Spinal cord (tissue), 9 donors: ENCODE measurements at regions not wholly inside any gene's neighbourhood (a gene's known extent, or its start where the extent isn't known, plus 50 kb on each side); places are given as distances from the start of the nearest gene placed in this dataset.
A peak's percentile ranks its signal among the peaks of the same experiment; 100 is the strongest.

Experiments used
- DNase-seq, 6 donors: peaks; one replicate each; pipeline versions ENCODE4 v3.0.0 to v3.0.0-alpha.2; 2013 to 2015; ENCODE audit warnings: low spot score in 6 of 6, low read depth in 4 of 6
- H3K27ac ChIP-seq: one replicate; pipeline ENCODE4 v1.5.1; 2013; ENCODE audit warnings: low read depth, low read length, control low read depth
- H3K27me3 ChIP-seq: one replicate; pipeline ENCODE4 v1.6.1; 2013; ENCODE audit warnings: low read length; ENCODE audit not compliant: control insufficient read depth, insufficient read depth
- H3K36me3 ChIP-seq: one replicate; pipeline ENCODE4 v1.6.1; 2013; ENCODE audit warnings: low read length; ENCODE audit not compliant: control insufficient read depth, insufficient read depth
- H3K4me1 ChIP-seq: one replicate; pipeline ENCODE4 v1.6.1; 2013; ENCODE audit warnings: low read length; ENCODE audit not compliant: control insufficient read depth, insufficient read depth
- H3K4me3 ChIP-seq: one replicate; pipeline ENCODE4 v1.5.1; 2013; ENCODE audit warnings: low read depth, low read length, control low read depth
- H3K9me3 ChIP-seq: one replicate; pipeline ENCODE4 v1.6.1; 2013; ENCODE audit warnings: low read length; ENCODE audit not compliant: control insufficient read depth, insufficient read depth
- WGBS: methylation state at CpG from one replicate; pipeline ENCODE4 v1.1.5; 2013; ENCODE audit warnings: missing lambda C conversion rate; ENCODE audit not compliant: insufficient coverage; 5-methylcytosine and 5-hydroxymethylcytosine counted together
- donor health status: healthy.

DNA sequence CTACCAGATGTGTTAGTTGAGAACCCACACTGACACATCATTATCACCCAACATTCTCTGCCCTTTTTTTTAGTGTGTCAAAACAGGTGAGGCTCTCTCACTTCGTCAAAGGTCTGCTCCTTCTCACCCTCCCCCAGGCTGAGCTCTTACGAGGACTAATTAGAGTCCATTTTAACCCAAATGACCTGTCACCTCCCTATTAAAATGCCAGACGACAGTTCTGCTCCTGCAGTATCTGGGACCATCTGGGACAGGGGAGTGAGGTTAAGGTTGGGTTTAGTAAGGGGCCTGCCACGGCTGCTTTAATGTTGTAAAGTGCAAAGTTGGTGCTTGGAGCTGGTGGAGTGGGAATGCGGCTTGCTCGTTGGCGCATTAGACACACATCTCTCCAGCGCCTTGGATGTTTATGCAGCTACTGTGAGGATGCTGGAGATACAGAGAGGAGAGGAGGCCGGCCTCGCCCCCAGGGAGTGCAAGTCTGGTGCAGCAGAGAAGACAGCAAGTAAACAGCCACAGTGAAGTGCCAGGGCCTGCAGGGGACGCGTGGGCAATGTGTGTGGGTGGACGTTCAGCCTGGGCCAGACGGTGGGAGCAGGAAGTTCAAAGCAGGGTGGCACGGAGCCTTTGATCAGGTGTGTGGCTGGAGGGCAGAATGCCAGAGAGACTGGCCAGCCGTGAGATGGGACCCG, 96.2 kb downstream of the C9orf50 start:
- no peaks in the 10 kb centered on the region for H3K36me3 ChIP-seq
- DNase-seq = peak in 2 of 6 donors; percentile 15 to 41
- H3K4me3 ChIP-seq = no peak overlapping the region
- H3K4me1 ChIP-seq = peaks cover 33% of the 10 kb centered on the region
- no peak overlapping the region for H3K27ac ChIP-seq
- no peaks in the 10 kb centered on the region for H3K27me3 ChIP-seq
- H3K9me3 ChIP-seq = no peaks in the 10 kb centered on the region
- 34% methylated on average over 14 of the region's 17 CpGs for WGBS

DNA sequence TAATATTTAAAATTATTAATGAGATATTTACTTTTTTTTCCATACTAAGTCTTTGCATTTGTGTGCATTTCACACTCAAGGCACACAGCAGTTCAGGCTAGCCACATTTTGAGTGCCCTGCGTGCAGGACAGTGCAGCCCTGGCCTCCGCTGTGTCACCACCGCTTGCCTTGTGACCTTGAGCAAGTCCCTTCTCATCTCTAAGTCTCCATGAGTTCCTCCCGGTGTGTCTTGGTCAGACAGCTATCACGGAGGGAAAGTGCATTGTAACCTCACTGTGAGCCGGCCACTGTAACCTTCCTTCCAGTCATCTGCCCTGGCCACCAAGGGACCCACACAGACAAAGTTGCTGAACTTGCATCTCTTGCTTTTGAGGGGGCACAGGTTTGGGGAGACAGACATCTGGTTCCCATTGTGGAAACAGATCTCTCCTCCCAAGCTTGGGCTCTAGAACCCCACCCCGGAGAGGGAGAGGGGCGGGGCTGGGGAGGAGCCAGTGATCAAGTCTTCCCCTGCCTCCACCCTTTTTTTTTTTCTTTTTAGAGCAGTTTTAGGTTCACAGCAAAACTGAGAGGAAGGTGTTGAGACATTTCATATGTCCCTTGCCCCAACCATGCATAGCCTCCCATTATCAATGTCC, 96.8 kb downstream of the C9orf50 start:
- 73% methylated on average over 5 of the region's 8 CpGs for WGBS
- Histone ChIP-seq H3K9me3 (no peaks in the 10 kb centered on the region), H3K4me1 (peaks cover 33% of the 10 kb centered on the region), H3K27ac (no peak overlapping the region), H3K4me3 (no peak overlapping the region), H3K36me3 (no peaks in the 10 kb centered on the region), H3K27me3 (no peaks in the 10 kb centered on the region)
- DNase-seq = no peak

DNA sequence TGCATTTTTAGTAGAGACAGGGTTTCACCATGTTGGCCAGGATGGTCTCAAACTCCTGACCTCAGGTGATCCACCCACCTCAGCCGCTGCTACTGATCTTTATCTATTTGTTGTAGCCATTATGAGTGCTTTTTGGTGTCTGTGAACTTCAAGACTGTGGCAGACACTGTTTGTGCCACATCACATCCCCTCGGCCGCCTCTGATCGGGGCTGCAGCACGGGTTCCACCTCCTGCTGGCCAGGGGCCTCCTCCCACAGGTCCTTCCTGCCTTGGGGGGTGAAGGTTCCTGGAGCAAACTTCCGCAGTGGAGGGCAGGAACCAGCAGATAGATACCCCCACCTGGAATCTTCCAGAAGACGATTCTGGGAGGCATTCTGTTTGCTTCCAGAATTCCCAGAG, 98.5 kb downstream of the C9orf50 start:
- Histone ChIP-seq H3K36me3 (no peaks in the 10 kb centered on the region), H3K27ac (no peak overlapping the region), H3K27me3 (no peaks in the 10 kb centered on the region), H3K4me3 (no peak overlapping the region), H3K4me1 (peaks cover 33% of the 10 kb centered on the region), H3K9me3 (peaks cover 3% of the 10 kb centered on the region)
- 71% methylated on average over 4 of the region's 7 CpGs for WGBS
- no peak for DNase-seq

DNA sequence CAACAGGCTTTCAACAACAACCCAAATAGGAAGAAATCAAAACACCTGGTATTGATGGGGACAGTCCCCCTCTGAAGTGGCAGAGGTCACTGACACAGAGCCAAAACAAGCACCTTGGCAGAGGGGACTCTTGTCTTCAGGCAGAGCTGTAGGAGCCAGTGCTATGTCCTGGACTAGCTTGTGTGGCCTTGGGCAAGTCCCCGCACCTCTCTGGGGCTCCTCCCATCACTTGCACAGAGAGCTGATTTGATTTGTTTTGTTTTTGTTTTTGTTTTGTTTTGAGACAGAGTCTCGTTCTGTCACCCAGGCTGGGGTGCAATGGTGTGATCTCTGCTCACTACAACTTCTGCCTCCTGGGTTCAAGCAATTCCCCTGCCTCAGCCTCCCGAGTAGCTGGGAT, 100.8 kb downstream of the C9orf50 start:
- Histone ChIP-seq H3K36me3 (no peaks in the 10 kb centered on the region), H3K27ac (no peak overlapping the region), H3K4me1 (peaks cover 23% of the 10 kb centered on the region), H3K27me3 (no peaks in the 10 kb centered on the region), H3K4me3 (no peak overlapping the region), H3K9me3 (peaks cover 3% of the 10 kb centered on the region)
- DNase-seq = no peak
- WGBS = 80% methylated on average over 1 of the region's 3 CpGs

DNA sequence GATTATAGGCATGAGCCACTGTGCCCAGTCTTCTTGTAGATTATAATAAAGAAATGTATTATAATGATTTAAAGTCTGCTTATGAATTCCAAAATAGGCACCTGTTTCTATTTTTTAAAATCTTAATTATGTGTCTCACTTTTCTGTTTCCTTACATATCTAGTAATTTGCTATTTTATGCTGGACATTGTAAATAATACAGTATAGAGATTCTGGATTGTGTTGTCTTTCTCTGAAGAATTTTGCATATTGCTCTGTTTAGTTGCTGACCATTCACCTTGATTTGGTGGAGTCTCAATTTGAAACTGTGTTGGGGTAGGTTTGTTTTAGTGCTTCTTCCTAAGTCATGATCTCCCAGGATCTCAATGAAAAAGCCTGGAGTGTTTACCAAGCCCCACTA, 102.8 kb downstream of the C9orf50 start:
- no peak overlapping the region for H3K4me3 ChIP-seq
- peaks cover 11% of the 10 kb centered on the region for H3K9me3 ChIP-seq
- no peak overlapping the region for H3K27ac ChIP-seq
- H3K4me1 ChIP-seq = peaks cover 17% of the 10 kb centered on the region
- no peak for DNase-seq
- no peaks in the 10 kb centered on the region for H3K27me3 ChIP-seq
- peaks cover 3% of the 10 kb centered on the region for H3K36me3 ChIP-seq

DNA sequence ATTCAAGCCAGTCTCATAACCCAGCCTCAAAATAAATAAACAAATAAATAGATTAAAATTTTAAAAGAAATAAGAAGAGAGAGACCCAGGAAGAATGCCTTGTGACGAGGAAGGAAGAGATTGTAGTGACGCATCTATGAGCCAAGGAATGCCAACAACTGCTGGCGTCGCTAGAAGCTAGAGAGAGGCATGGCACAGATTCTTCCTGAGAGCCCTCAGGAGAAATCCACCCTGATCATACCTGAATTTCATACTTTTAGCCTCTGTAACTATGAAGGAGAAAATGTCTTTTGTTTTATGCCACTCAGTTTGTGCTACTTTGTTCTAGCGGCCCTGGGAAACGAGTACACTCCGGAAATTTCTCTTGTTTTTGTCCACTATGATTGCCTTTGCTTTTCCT, 103.9 kb downstream of the C9orf50 start:
- H3K4me3 ChIP-seq = no peak overlapping the region
- peaks cover 3% of the 10 kb centered on the region for H3K36me3 ChIP-seq
- peaks cover 17% of the 10 kb centered on the region for H3K4me1 ChIP-seq
- no peaks in the 10 kb centered on the region for H3K27me3 ChIP-seq
- WGBS = no CpG with 5 or more reads among the region's 7 CpGs
- H3K27ac ChIP-seq = no peak overlapping the region
- DNase-seq = no peak
- H3K9me3 ChIP-seq = peaks cover 11% of the 10 kb centered on the region

DNA sequence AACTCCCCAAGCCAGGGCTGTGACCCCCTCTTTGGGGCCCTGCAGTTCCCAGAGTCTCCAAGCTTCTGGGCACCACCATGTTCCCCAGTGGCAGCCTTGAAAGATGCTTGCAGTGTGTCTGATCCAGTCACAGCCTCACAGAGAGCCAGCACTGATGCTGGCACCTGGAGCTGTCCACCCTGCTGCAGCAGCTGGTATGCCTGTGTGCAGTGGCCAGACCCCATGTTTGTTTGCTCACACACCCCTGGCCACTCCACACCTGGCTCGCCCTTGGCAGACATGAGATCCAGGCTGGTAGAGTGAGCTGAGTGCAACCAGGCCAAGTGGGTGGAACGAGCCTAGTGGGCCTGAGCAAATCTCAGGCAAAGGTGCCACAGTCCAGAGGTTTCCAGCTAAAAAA, 106.0 kb downstream of the C9orf50 start:
- no peak for DNase-seq
- H3K4me1 ChIP-seq = peaks cover under 1% of the 10 kb centered on the region
- no peaks in the 10 kb centered on the region for H3K27me3 ChIP-seq
- H3K9me3 ChIP-seq = peaks cover 11% of the 10 kb centered on the region
- 100% methylated on average over 1 of the region's 2 CpGs for WGBS
- peaks cover 3% of the 10 kb centered on the region for H3K36me3 ChIP-seq
- no peak overlapping the region for H3K4me3 ChIP-seq
- H3K27ac ChIP-seq = no peak overlapping the region

DNA sequence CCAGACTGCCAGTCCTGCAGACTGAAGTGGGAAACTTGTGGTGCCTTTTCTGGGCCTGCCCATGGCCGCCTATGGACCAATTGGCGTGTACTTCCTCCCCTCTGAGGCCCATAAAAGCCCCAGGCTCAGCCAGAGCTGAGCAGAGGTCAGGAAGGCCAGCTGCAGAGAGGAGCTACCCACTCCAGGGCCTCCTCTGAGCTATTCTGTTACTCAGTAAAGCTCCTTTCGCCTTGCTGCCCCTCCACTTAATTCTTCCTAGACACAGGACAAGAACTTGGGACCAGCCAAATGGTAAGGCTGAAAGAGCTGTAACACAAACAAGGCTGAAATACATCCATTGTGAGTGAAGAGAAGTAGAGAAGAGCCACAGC, 106.4 kb downstream of the C9orf50 start:
- Histone ChIP-seq H3K9me3 (peaks cover 14% of the 10 kb centered on the region), H3K4me1 (no peaks in the 10 kb centered on the region), H3K27me3 (no peaks in the 10 kb centered on the region), H3K27ac (no peak overlapping the region), H3K36me3 (peaks cover 3% of the 10 kb centered on the region), H3K4me3 (no peak overlapping the region)
- WGBS = 100% methylated on average over 1 of the region's 3 CpGs
- no peak for DNase-seq

DNA sequence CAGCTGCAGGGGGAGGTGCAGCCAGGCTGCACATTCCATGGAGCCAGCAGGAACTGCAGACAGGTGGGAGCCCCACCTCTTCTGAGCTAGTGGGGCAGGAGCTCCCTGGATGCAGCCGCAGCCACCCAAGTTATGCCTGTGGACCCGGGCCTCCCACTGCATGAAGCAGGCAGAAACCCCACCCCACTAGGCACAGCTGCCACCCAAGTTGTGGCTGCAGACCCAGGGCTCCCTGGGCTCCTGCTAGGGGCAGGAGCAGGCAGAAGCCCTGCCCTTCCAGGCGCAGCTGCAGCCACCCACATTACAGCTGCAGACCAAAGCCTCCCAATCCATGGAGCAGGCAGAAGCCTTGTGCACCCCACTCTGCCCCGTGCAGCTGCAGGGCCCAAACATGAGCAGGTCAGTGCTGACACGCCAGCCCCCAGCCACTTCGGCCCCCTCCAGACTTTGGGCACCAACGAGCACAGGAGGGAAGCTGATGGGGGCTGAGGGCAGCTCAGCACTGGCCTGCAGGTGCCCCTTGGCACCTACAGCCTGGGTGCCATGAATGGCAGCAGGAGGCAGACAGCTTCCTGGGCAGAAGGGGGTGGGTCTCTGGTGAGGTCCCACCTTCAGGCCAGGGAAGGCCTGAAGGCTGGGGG, 106.9 kb downstream of the C9orf50 start:
- Histone ChIP-seq H3K9me3 (peaks cover 14% of the 10 kb centered on the region), H3K4me3 (no peak overlapping the region), H3K27me3 (no peaks in the 10 kb centered on the region), H3K4me1 (peaks cover under 1% of the 10 kb centered on the region), H3K27ac (no peak overlapping the region), H3K36me3 (peaks cover 3% of the 10 kb centered on the region)
- WGBS = 96% methylated on average over 7 of the region's 7 CpGs
- no peak for DNase-seq

DNA sequence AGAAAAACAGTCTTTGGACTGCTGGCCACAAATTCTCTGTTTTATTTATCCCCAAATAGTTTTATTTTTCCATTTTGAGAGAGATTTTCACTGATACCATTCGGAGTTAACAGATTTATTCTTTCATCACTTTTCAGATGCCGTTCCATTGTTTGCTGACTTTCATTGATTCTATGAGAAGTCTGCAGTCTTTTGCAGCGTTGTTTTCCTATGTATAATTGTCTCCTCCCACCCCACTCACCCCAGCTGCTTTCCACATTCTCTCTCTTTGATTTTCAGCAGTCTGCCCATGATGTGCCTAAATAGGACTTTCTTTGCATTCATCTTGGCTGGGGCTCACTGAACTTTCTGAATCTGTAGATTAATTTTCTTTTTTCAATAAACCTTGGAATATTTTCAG, 107.6 kb downstream of the C9orf50 start:
- Histone ChIP-seq H3K27ac (no peak overlapping the region), H3K9me3 (peaks cover 13% of the 10 kb centered on the region), H3K4me3 (no peak overlapping the region), H3K27me3 (no peaks in the 10 kb centered on the region), H3K4me1 (peaks cover 5% of the 10 kb centered on the region), H3K36me3 (peaks cover 3% of the 10 kb centered on the region)
- DNase-seq = no peak
- WGBS = 89% methylated on average over 1 of the region's 3 CpGs
